ENCODE measurements at regions not wholly inside any gene's neighbourhood (a gene's known extent, or its start where the extent isn't known, plus 50 kb on each side); places are given as distances from the start of the nearest gene placed in this dataset.

DNA sequence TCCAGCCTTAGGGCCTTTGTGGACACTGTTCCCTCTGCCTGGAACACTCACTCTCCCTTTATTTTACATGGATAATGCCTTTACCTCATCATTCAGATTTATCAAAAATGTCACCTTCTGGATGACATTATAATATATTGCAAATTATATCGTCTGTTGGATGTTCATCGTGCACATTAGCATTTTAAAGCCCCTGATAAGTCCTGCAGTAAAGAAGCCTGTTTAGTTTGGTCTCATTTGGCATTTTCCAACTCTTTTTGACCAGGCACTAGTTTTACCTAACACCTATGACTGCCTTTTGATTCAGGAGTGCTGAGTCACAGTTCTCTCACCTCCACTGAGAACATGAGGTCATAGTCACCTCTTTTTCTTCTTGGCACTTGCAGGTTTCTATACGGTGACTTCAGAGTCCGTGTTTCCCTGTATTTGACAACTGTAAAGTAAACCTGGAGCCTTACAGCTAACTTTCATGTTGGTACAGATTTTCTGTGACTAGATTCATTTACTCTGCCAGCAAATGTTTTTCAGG is 57.7 kb upstream of the STC2 start:
- Histone ChIP-seq H3K9ac (replicated peaks in 1 of 4; ENCODE audit: extremely low read depth in 1 of 4, low read depth in 3 of 4, low read length in 3 of 4) (no peak overlapping the region), H2BK15ac (ENCODE audit: low read length) (no peak overlapping the region), H3K4ac (replicated peaks; ENCODE audit: insufficient read length, low read depth, low read length) (no peak overlapping the region), H3K4me3 (ENCODE audit: extremely low read depth in 1 of 4, insufficient read depth in 2 of 4, low read depth in 3 of 4, low read length in 4 of 4) (no peak overlapping the region), H3K23ac (ENCODE audit: insufficient read length) (no peak overlapping the region), H3K79me1 (ENCODE audit: low read depth, low read length) (no peaks in the 10 kb centered on the region), H3K4me1 (replicated peaks in 1 of 4; ENCODE audit: control insufficient read depth in 3 of 4, insufficient read depth in 4 of 4, low read length in 3 of 4) (no peaks in the 10 kb centered on the region), H2BK20ac (ENCODE audit: low read length) (no peak overlapping the region), H3K9me3 (ENCODE audit: insufficient read depth in 2 of 2, low read depth in 1 of 2, low read length in 1 of 2) (no peaks in the 10 kb centered on the region), H4K5ac (ENCODE audit: insufficient read length, low read depth, low read length) (no peak overlapping the region), H3K4me2 (ENCODE audit: insufficient read depth in 1 of 2, low read depth in 2 of 2, low read length in 2 of 2) (no peak overlapping the region), H3K18ac (ENCODE audit: extremely low read depth, low read length) (no peak overlapping the region), H3K23me2 (ENCODE audit: low read depth, low read length) (no peaks in the 10 kb centered on the region; the same call in 1 of the 2 replicates), H4K20me1 (replicated peaks in 1 of 2; ENCODE audit: control insufficient read depth in 1 of 2, insufficient read depth in 2 of 2, low read length in 2 of 2) (no peaks in the 10 kb centered on the region), H3K27me3 (replicated peaks in 1 of 4; ENCODE audit: control insufficient read depth in 3 of 4, extremely low read depth in 1 of 4, insufficient read depth in 3 of 4, low read length in 3 of 4) (no peaks in the 10 kb centered on the region; a peak in 1 of 7 replicates), H3K79me2 (ENCODE audit: control insufficient read depth in 1 of 2, insufficient read depth in 2 of 2, low read length in 2 of 2) (no peaks in the 10 kb centered on the region), H2AK5ac (ENCODE audit: low read depth, low read length) (no peak overlapping the region), H3K27ac (ENCODE audit: low read depth, low read length) (no peak overlapping the region), H3K36me3 (ENCODE audit: control insufficient read depth in 2 of 4, insufficient read depth in 4 of 4, low read length in 3 of 4) (no peaks in the 10 kb centered on the region), H2BK120ac (replicated peaks; ENCODE audit: low read depth, low read length) (no peak overlapping the region), H3K56ac (replicated peaks; ENCODE audit: insufficient read length, low read depth, low read length) (no peak overlapping the region), H4K91ac (replicated peaks; ENCODE audit: insufficient read length, low read length) (no peak overlapping the region), H2AFZ (ENCODE audit: low read length) (no peak overlapping the region), H3K14ac (ENCODE audit: insufficient read length) (no peak overlapping the region), H2BK12ac (ENCODE audit: low read depth, low read length) (no peak overlapping the region), H2BK5ac (ENCODE audit: low read depth, low read length) (no peak overlapping the region), H4K8ac (ENCODE audit: extremely low read depth, insufficient read depth, low read length) (no peak overlapping the region)
- WGBS, 2 experiments (ENCODE audit: extremely low coverage in 1 of 2, insufficient coverage in 1 of 2, insufficient read length in 1 of 2, insufficient replicate concordance in 2 of 2, low coverage in 1 of 2, low lambda C conversion rate in 2 of 2, missing lambda C conversion rate in 1 of 2), result 91% methylated on average over 4 of the region's 4 CpGs; no CpG with 5 or more reads in 1 of the 2 experiments
- FAIRE-seq, result no peak
- ChIA-PET POLR2A (ENCODE audit: partially characterized antibody) (no interaction called here), CTCF (ENCODE audit: partially characterized antibody) (interaction anchor here (1.0 to 1.4 kb wide), 2 partner anchors 10 to 187 kb away, joined by 4 to 5 read pairs; no protein-coding TSS in a partner anchor)
- DNase-seq (ENCODE audit: low read depth in 1 of 2, low spot score in 2 of 2), result no peak

Measured in H1 (cell line).